KMS-11 (cell line): ENCODE measurements at regions not wholly inside any gene's neighbourhood (a gene's known extent, or its start where the extent isn't known, plus 50 kb on each side); places are given as distances from the start of the nearest gene placed in this dataset.

ENCODE experiments used
- H2AFZ ChIP-seq: fragments of 200-600 bp; sonication (generic); 2 replicates; pipeline ENCODE4 v1.6.1; 2016; ENCODE audit warnings: antibody characterized with exemption, mixed run types, low read depth
- H3K27ac ChIP-seq: fragments of 200-600 bp; sonication (generic); 2 replicates; pipeline ENCODE4 v1.6.1; 2016; ENCODE audit warnings: mild to moderate bottlenecking, mixed run types
- H3K27me3 ChIP-seq: fragments of 200-600 bp; sonication (generic); 2 replicates; pipeline ENCODE4 v1.6.1; 2017; ENCODE audit warnings: mild to moderate bottlenecking, low read depth, mixed run types, moderate library complexity; ENCODE audit not compliant: insufficient read depth
- H3K36me3 ChIP-seq: fragments of 200-600 bp; sonication (generic); 2 replicates; pipeline ENCODE4 v1.6.1; 2017; ENCODE audit warnings: mild to moderate bottlenecking, mixed run types; ENCODE audit not compliant: insufficient read depth
- H3K4me1 ChIP-seq: fragments of 200-600 bp; sonication (generic); 2 replicates; pipeline ENCODE4 v1.6.1; 2016; ENCODE audit warnings: mild to moderate bottlenecking, low read depth, mixed run types; ENCODE audit not compliant: poor library complexity, severe bottlenecking
- H3K4me2 ChIP-seq: fragments of 200-600 bp; sonication (generic); 2 replicates; pipeline ENCODE4 v1.7.0; 2016; ENCODE audit warnings: mild to moderate bottlenecking, mixed run types
- H3K4me3 ChIP-seq: fragments of 200-600 bp; sonication (generic); IDR thresholded peaks from 2 replicates; pipeline ENCODE4 v1.6.1; 2017; ENCODE audit warnings: low read depth, low read length, mixed read lengths; ENCODE audit not compliant: insufficient read depth
- H3K79me2 ChIP-seq: fragments of 200-600 bp; sonication (generic); 2 replicates; pipeline ENCODE4 v1.6.1; 2016; ENCODE audit warnings: low read depth, mixed run types; ENCODE audit not compliant: insufficient read depth
- H3K9ac ChIP-seq: fragments of 200-600 bp; sonication (generic); 2 replicates; pipeline ENCODE4 v1.6.1; 2016; ENCODE audit warnings: mild to moderate bottlenecking, mixed run types
- H4K20me1 ChIP-seq: fragments of 200-600 bp; sonication (generic); 2 replicates; pipeline ENCODE4 v1.6.1; 2016; ENCODE audit warnings: mild to moderate bottlenecking, mixed run types; ENCODE audit not compliant: insufficient read depth
- TF ChIP-seq, protein P1 (sequence below): fragments of 200-600 bp; sonication (generic); conservative IDR thresholded peaks from 2 replicates; pipeline ENCODE4 v1.6.1; 2017; ENCODE audit warnings: low read depth, mild to moderate bottlenecking, antibody characterized with exemption, low read length, moderate library complexity, mixed read lengths

DNA sequence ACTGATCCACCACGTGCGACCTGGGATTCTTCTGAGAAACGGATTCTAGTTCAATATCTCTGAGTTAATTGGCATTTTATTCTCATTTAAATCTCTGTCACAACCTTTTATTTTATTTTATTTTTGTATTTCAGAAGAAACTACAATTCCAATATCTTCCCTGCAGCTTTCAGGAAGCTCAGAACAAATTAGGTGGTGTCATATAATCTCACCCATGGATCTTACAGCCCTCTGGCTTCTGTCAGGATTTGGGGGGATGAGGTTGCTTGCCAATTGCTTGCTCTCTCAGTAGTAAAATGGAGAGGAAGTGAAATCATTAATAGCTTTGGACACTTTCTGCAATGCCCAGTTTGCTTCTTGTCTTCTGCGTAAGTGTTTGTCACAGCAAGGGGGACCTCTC, 205.4 kb downstream of the TLE3 start:
- no peak overlapping the region for H3K4me2 ChIP-seq
- H3K9ac ChIP-seq = no peak overlapping the region
- no peaks in the 10 kb centered on the region for H3K79me2 ChIP-seq
- H3K27me3 ChIP-seq = no peaks in the 10 kb centered on the region
- no peak overlapping the region for H3K27ac ChIP-seq
- TF ChIP-seq, protein P1, sequence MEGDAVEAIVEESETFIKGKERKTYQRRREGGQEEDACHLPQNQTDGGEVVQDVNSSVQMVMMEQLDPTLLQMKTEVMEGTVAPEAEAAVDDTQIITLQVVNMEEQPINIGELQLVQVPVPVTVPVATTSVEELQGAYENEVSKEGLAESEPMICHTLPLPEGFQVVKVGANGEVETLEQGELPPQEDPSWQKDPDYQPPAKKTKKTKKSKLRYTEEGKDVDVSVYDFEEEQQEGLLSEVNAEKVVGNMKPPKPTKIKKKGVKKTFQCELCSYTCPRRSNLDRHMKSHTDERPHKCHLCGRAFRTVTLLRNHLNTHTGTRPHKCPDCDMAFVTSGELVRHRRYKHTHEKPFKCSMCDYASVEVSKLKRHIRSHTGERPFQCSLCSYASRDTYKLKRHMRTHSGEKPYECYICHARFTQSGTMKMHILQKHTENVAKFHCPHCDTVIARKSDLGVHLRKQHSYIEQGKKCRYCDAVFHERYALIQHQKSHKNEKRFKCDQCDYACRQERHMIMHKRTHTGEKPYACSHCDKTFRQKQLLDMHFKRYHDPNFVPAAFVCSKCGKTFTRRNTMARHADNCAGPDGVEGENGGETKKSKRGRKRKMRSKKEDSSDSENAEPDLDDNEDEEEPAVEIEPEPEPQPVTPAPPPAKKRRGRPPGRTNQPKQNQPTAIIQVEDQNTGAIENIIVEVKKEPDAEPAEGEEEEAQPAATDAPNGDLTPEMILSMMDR = no peak
- H3K4me1 ChIP-seq = no peaks in the 10 kb centered on the region
- H2AFZ ChIP-seq = no peak overlapping the region
- H4K20me1 ChIP-seq = no peaks in the 10 kb centered on the region
- no peaks in the 10 kb centered on the region for H3K36me3 ChIP-seq
- H3K4me3 ChIP-seq = no peak overlapping the region

- no peak overlapping the region for H2AFZ ChIP-seq
- no peaks in the 10 kb centered on the region for H4K20me1 ChIP-seq
- no peak overlapping the region for H3K9ac ChIP-seq
- no peak overlapping the region for H3K4me3 ChIP-seq
- no peak overlapping the region for H3K27ac ChIP-seq
- TF ChIP-seq, protein P1 = no peak
- no peaks in the 10 kb centered on the region for H3K4me1 ChIP-seq
- no peaks in the 10 kb centered on the region for H3K79me2 ChIP-seq
- H3K36me3 ChIP-seq = no peaks in the 10 kb centered on the region
- H3K27me3 ChIP-seq = no peaks in the 10 kb centered on the region
- no peak overlapping the region for H3K4me2 ChIP-seq
These were observed 204.6 kb downstream of the TLE3 start for GRCh38 chr15:69893086-69893485.

DNA sequence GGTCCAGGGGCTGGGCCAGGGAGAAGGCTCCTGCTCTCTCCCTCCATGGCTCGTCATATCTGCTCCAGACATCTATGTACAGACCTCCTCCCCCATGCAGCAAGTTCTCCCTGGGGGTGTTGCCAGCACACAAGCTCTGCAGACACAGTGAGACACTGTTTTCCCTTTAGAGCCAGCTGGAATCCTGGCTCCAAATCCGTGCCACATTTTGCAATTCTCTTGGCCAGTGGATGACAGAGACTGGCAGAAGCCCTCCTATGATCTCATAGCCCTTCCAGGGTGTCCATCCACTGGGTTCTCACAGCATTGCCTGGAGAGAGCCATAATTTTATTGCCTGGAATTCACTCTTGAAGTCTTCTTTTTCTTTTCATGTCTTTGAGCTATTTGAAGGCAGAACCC, 203.9 kb downstream of the TLE3 start:
- Histone ChIP-seq H3K36me3 (no peaks in the 10 kb centered on the region), H3K27me3 (no peaks in the 10 kb centered on the region), H3K4me3 (no peak overlapping the region), H3K79me2 (no peaks in the 10 kb centered on the region), H4K20me1 (no peaks in the 10 kb centered on the region), H2AFZ (no peak overlapping the region), H3K9ac (no peak overlapping the region), H3K27ac (no peak overlapping the region), H3K4me1 (no peaks in the 10 kb centered on the region), H3K4me2 (no peak overlapping the region)
- TF ChIP-seq, protein P1 = no peak

DNA sequence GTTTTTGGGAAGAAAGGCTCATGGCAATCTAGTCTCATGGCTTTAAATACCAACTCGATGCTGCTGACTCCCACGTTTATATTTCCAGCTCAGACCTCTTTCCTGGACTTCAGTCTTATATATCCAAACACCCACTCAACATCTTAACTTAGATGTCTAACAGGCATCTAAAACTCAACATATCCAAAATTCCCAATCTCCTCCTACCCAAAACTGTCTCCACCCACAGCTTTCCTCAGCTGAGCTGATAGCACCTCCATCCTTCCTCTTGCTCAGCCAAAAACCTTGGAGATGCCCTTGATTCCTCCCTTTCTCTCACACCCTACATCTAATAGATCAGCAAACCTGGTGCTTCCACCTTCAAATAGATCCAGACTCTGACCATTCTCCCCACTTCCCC, 202.5 kb downstream of the TLE3 start:
- TF ChIP-seq, protein P1 = no peak
- Histone ChIP-seq H3K27ac (no peak overlapping the region), H3K79me2 (no peaks in the 10 kb centered on the region), H3K9ac (no peak overlapping the region), H4K20me1 (no peaks in the 10 kb centered on the region), H3K27me3 (no peaks in the 10 kb centered on the region), H2AFZ (no peak overlapping the region), H3K4me2 (no peak overlapping the region), H3K4me1 (no peaks in the 10 kb centered on the region), H3K36me3 (no peaks in the 10 kb centered on the region), H3K4me3 (no peak overlapping the region)

DNA sequence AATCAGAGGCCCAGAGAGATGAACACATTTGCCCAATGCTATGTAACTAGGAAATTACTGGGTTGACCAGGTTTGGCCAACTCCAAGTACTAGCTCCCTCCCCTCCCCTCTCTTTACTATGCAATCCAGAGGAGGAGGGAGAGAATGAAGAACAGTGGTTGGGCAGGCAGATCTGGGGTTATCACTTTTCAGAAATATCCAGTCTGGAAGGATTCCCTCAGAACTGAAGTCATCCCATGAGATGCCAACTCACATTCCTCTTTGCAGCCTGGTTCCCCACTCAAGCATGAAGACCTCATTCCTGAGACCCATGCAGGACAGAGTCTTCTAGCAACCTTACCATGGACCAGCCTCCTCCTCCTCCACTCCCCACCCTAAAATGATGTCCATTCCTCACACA, 201.1 kb downstream of the TLE3 start:
- H3K4me3 ChIP-seq = no peak overlapping the region
- H3K36me3 ChIP-seq = no peaks in the 10 kb centered on the region
- no peak overlapping the region for H3K4me2 ChIP-seq
- no peak overlapping the region for H3K27ac ChIP-seq
- H3K9ac ChIP-seq = no peak overlapping the region
- TF ChIP-seq, protein P1 = no peak
- no peaks in the 10 kb centered on the region for H3K79me2 ChIP-seq
- no peaks in the 10 kb centered on the region for H3K27me3 ChIP-seq
- no peaks in the 10 kb centered on the region for H3K4me1 ChIP-seq
- H4K20me1 ChIP-seq = no peaks in the 10 kb centered on the region
- H2AFZ ChIP-seq = no peak overlapping the region
